GM21515 (cell line): ENCODE measurements at regions not wholly inside any gene's neighbourhood (a gene's known extent, or its start where the extent isn't known, plus 50 kb on each side); places are given as distances from the start of the nearest gene placed in this dataset.

Source experiments
- ATAC-seq: cut with Tn5 transposase; IDR thresholded peaks from one replicate; pipeline ENCODE4 v1.9.1; 2021; ENCODE audit not compliant: unreplicated experiment

GRCh38 chr2:217081799-217082198 lies 221.9 kb upstream of the TNP1 start:
- no peak for ATAC-seq

GRCh38 chr2:217079165-217079564 lies 219.3 kb upstream of the TNP1 start:
- ATAC-seq, result no peak

GRCh38 chr2:217077831-217078407 lies 218.1 kb upstream of the TNP1 start:
- no peak for ATAC-seq

GRCh38 chr2:217076657-217077232 lies 216.9 kb upstream of the TNP1 start:
- no peak for ATAC-seq

GRCh38 chr2:217076058-217076435 lies 216.2 kb upstream of the TNP1 start:
- ATAC-seq, result no peak

GRCh38 chr2:217075268-217076057 lies 215.6 kb upstream of the TNP1 start:
- no peak for ATAC-seq

GRCh38 chr2:217074576-217075255 lies 214.9 kb upstream of the TNP1 start:
- ATAC-seq, result no peak

GRCh38 chr2:217071416-217071815 lies 211.6 kb upstream of the TNP1 start:
- no peak for ATAC-seq

- no peak for ATAC-seq
Measured at GRCh38 chr2:217070611-217071010, 210.7 kb upstream of the TNP1 start.

- ATAC-seq, result no peak
Measured at GRCh38 chr2:217070043-217070430, 210.2 kb upstream of the TNP1 start.

- no peak for ATAC-seq
Measured at GRCh38 chr2:217069263-217070042, 209.6 kb upstream of the TNP1 start.

- no peak for ATAC-seq
Measured at GRCh38 chr2:217068677-217069250, 208.9 kb upstream of the TNP1 start.

- ATAC-seq, result no peak
Measured at GRCh38 chr2:217067787-217068186, 207.9 kb upstream of the TNP1 start.

- no peak for ATAC-seq
Measured at GRCh38 chr2:217066510-217067270, 206.8 kb upstream of the TNP1 start.

- no peak for ATAC-seq
Measured at GRCh38 chr2:217065695-217066405, 206.0 kb upstream of the TNP1 start.

- ATAC-seq, result no peak
Measured at GRCh38 chr2:217065012-217065290, 205.1 kb upstream of the TNP1 start.

- no peak for ATAC-seq
Measured at GRCh38 chr2:217064234-217065011, 204.6 kb upstream of the TNP1 start.

- ATAC-seq, result no peak
Measured at GRCh38 chr2:217063238-217063755, 203.4 kb upstream of the TNP1 start.

GRCh38 chr2:217062768-217063167 lies 202.9 kb upstream of the TNP1 start:
- ATAC-seq, result no peak
